HG03432 (cell line): ENCODE measurements at regions not wholly inside any gene's neighbourhood (a gene's known extent, or its start where the extent isn't known, plus 50 kb on each side); places are given as distances from the start of the nearest gene placed in this dataset.
"Not testable (repeated sequence)": the region's sequence is repeated elsewhere in the genome, so short reads cannot be mapped to it uniquely, and the experiment has no call there.

Experiments
- ATAC-seq: cut with Tn5 transposase; IDR thresholded peaks from one replicate; pipeline ENCODE4 v1.9.1; 2021; ENCODE audit warnings: mild to moderate bottlenecking, moderate library complexity; ENCODE audit not compliant: unreplicated experiment

DNA sequence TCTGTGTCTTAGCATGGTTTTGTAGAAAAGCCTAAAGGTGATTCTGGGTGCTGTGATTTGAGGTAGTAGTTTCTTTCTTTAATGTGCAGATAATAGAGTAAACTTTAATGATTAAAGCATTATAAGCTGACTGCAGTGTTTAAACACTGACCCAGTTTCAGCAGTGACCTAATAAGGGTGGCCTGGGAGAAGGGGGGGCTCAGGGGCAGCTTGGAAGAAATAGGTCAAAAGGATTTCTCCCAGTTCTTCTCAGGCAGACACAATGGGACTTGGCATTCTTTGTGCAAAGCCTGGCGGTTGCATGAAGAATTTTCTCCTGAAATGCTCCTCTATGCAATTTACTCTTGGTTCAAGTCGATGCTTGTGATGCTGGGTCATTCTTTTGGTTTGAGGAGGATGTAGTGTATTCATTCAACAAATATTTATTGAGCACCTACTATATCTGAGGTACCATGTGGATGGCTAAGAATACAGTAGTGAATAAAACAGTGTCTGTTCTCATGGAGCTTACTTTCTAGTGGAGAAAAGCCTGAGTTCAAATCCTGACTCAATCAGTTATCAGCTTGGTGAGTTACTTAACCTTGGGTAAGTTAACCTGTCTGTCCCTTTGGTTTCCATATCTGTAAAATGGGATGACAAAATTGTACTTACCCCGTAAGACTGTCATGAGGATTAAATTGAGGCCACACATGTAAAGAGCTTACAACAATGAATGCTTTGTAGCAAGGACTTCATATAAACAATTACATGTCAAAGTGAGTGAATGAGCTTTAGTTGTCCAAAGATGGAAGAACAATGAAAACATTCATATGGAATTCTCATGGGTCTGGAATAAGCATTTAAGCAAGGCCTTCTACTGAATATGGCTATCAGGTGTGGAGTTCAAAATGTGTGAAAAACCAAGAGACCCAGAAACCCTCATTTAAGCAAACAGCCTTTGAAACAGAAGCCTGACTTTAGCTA is 210.2 kb downstream of the KCNRG start:
- no peak for ATAC-seq

DNA sequence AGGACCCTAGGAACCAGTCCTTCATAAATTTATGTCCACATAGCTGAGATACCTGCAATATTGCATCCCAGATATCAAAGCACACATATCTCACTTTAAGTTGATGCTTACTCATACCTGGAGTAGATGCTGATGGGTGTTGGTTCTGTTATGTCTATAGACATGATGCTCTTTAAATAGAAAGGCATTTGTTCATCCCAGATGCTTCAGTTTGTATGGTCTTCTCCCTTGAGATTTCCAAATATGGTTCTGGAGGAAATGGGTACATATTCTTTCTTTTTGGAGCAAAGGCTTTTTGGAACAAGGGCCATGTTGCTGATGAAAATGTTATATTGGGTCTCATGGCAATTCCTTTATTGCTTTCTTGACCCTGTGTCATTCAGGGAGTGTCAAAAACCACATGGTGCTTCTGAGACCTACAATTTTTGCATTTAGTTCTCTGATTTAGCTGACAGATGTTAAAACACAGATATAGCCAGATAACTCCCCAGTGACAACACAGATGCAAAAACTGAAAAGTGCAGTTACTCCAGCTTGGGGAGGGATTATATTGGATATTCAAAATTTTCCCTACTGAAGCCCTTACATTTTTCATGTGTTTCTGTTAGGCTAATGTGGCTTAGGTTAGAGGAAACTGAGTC is 211.4 kb downstream of the KCNRG start:
- peak; percentile 79 for ATAC-seq

DNA sequence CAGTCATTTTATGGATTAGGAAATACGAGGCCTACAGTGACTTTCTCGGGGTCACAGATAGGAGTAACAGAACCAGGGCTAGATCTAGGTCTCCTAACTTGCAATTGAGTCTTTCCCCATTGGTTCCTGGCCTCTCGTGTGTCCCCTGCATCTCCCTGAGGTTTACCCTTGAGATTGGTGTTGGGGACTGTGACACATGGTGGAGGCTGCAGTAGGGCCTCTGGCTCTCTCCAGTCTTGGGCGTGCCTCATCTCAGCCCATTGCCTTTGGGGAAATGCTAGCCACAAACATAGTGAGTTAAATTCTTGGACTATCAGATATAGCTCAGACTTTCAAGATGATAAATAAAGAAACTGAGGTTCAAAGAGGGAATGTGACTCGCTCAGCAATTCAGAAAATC is 212.1 kb downstream of the KCNRG start:
- ATAC-seq, result no peak

DNA sequence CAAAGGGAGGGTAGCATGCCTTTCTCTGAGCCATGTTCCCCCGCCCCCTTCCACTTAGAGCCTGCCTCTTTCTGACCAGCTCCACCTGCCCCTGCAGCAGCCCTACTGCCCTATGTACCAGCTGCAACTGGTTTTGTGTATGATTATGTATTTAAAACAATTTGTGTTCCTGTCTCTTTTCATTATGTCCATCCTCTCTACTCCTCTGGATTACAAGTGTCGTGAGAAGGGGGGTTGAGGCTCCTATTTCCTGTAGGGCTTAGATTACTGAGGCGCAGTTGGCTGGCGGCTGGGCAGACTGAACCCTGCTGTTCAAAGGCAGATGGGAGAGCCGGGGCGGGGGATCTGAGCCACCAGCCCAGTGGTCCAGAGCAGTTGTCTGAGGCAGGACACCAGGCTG is 213.3 kb downstream of the KCNRG start:
- no peak for ATAC-seq

DNA sequence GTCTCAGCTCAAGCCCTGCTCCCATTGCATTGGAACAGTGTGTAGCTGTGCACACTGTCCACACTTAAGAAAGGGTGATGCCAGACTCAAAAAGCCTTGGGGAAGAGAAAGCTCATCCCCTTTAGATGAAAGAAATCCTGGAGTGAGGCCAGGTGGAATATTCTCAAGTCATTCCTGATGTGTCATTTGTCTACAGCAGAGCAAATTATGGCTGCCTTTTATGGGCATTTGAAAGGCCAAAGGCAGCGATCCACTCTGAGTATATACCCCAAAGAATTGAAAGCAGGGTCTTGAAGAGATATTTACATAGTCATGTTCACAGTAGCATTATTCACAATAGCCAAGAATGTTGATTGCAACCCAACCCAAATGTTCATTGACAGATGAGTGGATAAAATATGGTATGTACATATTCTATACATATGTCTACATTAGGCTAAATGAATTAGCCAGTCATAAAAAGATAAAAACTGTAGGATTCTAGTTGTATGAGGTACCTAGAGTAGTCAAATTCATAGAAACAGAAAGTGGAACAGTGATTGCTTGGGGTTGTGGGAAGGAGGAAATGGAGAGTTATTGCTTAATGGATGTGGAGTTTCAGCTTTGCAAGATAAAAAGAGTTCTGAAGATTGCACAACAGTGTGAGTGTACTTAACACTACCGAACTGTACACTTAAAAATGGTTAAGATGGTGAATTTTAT is 214.9 kb downstream of the KCNRG start:
- ATAC-seq, result no peak

DNA sequence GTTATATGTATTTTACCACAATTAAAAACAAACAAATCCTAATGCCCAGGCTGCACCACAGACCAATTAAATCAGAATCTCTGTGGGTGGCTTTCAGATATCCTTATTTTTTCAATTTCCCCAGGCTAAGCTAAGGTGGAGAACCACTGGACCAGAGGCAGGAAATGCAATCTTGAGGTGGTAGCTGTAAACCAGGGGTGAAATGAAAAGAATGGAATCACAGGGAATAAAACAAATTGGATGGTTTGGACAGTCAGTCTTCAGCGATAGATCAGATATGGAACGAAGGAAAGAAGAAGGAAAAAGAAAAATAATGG is 215.4 kb downstream of the KCNRG start:
- no peak for ATAC-seq

DNA sequence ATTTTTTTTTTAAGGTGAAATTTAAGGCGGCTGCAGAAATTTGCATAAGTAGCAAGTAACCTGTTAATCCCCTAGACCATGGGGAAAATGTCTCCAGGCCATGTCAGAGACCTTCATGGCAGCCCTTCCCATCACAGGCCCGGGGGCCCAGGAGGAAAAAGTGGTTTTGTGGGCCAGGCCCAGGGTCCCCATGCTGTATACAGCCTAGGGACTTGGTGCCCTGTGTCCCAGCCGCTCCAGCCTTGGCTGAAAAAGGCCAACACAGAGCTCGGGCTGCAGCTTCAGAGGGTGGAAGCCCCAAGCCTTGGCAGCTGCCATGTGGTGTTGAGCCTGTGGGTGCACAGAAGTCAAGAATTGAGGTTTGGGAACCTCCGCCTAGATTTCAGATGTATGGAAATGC is 218.3 kb downstream of the KCNRG start:
- not testable (repeated sequence) for ATAC-seq

DNA sequence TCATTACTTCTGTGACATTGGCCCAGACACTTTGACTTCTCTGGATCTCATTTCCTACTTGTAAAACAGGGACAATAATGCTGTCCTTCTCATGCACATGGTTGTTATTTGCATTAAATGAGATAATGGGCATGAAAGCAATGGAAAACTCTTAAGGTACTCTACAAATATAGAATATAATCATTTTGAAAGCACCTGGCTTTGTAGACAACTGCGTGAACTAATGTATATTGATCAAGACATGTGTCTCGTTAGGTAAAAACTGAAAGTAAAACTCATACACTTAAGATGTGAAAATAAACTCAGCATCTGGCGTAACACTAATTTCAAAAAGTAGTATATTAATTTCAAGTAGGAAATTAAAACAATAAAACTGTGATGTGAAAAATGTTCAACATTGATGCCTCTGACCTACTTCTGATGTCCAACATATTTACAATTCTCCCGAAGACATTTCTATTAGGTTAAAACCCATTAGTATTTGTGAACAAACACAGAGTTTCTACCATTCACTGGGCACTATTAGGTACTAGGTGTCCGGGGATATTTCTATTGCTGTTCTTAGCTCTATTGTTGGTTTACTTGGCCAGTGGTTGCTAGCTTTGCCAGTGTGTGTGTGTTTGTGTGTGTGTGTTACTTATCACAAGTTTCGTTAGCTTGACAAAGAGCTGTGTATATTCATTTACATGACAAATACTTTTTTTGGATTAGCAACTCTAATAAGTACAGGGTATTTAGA is 220.5 kb downstream of the KCNRG start:
- no peak for ATAC-seq

DNA sequence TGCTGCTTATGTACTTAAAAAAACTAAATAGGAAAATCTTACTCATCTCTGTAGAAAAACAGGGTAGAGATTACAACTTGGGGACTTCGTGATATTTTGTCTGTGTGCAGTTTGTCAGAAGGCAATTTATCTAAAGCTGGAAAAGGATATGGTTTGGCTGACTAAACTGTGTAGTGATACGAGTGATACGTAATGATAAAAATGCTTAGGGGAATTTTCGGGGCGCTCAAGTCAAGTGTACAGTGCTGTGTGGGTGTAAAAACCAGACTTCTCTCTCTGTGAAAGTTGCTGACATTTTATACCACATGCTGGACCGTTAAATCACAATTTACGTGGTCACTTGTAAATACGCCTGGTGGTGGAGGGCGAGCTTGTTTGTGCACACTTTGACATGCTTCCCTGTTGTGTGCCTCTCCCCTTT is 221.7 kb downstream of the KCNRG start:
- peak; percentile 98 for ATAC-seq

DNA sequence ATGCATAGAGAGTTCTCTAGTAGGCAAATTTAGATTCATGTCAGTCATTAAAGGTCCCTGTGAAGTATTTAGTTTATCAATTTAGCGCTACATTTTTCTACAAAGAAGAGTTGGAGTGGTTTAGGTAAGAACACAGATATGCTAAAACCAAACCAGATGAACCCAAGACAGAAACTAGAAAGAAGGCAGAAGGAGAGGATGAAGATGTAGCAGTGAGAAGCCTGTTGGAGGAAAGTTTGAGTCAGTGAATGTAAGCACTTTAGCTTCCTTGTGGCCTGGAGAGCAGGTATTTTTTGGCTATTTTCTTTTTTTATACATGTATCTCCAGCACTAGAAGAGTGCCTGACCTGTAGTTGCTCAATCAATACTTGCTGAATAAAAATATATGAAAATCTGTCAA is 223.7 kb downstream of the KCNRG start:
- ATAC-seq, result no peak

DNA sequence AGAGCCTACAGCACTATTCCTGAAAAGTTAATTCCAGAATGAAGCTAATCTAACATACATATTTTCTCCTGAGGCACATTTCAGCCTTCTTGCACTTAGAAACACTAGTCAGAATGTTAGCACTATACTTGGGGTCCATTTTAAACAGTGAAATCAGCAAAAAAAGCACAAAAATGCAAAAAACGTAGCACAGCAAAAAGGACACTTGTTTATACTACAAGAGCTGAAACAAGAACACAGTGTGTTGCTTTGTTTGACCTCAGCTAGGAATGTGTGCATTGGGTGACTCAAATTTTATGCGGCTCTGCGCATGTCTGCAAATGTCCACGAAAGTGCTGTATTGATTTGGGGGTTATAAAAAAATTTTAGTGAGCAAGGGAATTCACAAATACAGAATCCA is 226.2 kb downstream of the KCNRG start:
- no peak for ATAC-seq

DNA sequence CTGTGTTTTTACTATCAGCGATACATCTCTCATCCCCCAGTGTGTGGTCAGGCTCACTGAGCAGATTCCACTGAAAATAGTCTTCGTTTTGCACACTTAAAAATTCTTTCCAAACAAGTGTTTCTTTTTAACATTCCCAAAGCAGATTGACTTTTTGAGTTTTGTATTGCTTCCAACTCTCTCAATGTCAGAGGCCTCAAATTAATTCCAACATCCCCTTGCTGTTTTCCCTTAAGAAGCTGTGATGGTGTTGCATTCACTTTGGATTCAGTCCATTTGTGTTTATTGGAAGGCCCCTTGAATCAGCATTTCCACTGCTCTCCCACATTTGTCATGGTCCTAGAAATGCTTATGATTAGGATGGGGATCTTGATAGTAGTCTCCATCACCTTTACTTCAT is 228.7 kb downstream of the KCNRG start:
- no peak for ATAC-seq

DNA sequence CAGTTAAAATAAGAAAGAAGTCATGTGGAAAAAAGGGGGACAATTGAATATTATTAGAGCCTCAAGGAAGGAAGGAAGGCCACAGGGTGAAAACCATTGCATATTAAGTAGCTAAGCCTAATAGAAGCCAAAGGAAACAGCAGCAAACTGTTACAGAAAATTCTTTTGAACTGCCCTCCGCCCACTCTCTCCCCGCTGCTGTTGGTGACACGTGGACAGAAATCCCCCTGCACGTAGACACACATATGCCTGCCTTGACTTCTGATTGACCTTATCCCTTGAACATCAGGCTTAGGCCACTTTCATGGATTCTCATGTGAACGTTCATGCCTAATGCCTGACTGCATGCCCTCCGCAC is 229.1 kb downstream of the KCNRG start:
- no peak for ATAC-seq

DNA sequence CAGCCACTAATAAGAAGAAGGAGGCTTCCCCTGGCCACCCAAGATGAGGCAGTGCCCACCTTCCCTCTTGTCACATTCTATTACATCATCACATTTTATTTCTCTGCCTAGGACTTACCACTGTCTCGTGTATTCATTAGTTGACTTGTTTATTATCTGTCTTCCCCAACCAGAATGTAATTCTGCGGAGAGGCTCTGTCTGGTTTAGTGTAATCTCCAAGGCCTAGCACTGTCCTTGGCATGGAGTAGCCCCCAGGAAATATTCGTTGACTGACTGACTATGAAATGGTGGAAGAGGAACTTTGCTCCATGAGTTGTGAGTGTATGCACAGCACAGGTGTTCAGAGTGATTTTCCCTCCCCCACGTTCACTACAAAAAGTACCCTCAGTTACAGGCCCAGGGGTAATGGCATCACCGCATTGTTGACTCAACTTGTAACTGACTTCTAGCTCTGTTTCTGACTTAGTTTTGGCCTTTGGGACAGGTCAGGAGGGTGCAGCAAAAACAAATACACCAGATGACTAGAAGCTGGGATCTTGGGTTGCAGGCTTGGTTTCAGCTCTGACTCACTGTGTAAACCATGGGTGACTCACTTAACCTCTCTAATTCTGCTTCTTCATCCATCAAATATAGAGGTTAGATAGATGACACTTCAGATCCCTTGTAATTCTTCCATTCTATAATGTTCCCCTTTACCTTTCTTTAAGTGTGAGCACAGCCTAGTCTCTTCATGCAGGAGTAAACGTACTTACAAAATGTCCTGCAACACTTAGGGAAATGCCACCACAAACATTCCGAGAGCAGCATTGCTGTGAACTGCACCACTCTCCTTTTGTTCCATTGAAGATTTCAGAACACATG is 229.7 kb downstream of the KCNRG start:
- ATAC-seq, result peak; percentile 94

DNA sequence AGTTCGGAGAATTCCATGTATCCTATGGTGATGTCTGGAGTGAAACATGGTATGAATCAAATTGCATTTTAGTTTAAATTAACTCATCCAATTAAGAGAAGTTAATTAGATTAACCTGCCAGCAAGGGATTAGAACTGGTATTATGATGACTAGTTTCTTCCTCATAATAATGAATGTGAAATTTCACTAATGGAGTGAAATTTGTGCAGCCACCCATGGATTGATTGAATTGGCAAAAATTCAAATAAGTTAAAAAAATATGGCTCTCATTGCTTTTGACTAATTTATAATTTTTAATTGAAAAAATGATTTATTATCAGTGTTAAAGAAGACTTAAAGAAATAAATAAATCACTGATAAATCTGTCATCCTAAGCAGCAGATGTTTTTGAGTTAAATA is 232.0 kb downstream of the KCNRG start:
- no peak for ATAC-seq

DNA sequence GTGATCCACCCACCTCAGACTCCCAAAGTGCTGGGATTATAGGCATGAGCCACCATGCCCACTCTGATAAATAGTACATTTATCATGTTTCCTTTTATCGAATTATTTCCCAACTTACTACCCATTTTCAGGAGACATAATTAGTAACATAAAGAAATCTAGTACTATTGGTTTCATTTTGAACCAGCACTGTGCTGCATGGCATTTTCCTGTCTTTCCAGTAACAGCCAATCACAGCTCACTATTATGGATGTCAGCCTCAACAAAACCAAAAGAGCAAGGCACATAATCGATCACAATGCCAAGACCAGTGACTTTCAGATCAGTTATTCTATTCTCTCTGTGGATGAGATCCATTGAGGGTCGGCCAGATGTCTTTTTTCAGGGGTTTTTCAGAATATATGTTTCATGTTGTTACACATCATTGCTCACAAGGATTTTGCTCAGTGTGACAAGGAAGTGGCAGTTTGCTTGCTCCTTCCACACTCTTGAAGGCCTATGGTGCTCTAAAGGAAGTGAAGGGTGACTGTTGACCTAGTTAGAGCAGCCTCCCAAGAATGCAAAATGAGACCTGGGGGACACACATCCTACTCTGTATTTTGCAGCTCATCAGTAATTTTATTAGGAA is 233.4 kb downstream of the KCNRG start:
- ATAC-seq, result no peak

DNA sequence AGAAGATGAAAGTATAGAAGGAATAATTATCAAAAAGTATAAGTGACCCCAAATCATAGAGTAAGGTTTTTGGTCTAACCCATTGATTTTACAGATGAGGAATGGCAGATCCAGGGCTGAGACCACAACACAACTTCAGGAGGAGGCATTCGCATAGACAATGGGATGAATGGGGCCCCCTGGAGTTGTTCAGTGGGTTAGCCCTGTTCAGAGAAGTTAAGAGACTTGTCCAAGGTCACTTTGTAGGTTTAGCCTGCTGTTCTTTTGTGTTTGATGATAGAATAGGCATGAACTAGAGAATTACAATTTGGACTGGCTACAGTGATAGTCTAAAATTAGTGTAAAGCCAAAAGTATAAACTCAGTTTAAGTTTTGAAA is 233.9 kb downstream of the KCNRG start:
- no peak for ATAC-seq

DNA sequence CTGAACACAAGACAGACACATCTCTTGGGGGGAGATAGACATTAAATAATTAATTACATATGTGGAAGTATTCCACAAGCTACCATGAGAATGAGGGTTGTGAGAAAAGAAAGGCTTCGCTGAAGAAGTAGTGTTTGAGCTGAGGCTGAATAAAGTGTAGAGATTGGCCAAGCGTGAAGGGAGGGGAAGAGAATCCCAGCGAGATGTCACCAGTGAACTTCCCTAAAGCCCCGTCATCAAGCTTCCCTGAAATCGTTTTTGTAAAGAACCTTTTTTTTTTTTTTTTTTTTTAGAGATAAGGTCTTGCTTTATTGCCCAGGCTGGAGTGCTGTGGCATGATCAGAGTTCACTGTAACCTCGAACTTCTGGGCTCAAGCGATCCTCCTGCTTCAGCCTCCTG is 235.2 kb downstream of the KCNRG start:
- no peak for ATAC-seq

DNA sequence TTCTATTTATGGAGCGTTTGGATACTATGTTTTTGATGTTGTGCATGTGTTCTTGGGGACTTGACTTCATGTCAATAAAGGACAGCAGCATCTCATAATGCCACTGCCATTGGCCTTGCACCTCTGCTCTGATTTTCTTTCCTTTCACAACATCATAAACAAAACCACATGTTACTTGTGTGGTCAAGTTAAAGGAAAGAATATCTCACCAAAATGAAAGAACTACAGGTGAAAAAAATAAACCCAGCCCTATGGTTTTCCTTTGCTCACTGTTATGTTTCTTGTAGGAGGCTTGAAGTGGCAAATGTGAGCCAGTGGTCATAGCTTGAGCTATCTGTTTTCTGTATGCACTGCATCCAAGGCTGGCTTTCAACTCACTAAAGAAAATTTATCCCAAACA is 240.4 kb downstream of the KCNRG start:
- no peak for ATAC-seq
